ENCODE measurements at regions not wholly inside any gene's neighbourhood (a gene's known extent, or its start where the extent isn't known, plus 50 kb on each side); places are given as distances from the start of the nearest gene placed in this dataset.

DNA sequence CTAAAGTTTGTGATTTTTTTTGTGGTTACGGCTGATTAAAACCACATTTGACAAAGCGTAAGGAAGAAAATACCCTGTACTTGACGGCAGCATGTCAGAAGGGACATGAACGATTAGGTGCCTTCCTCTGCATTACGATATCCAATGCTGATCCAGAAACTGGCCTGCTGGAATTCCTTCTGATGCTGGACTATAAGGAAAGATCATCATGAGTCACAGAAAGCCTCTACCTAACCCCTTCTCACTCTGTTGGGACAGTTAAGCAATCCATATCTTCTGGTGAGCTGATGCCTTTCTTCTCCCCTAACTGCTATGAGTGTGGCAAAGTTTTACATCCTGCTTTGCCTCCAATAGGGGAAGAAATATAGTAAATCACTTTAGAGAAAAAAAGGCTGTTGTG lies 78.4 kb upstream of the PAPPA start:
- TF ChIP-seq, protein P1, sequence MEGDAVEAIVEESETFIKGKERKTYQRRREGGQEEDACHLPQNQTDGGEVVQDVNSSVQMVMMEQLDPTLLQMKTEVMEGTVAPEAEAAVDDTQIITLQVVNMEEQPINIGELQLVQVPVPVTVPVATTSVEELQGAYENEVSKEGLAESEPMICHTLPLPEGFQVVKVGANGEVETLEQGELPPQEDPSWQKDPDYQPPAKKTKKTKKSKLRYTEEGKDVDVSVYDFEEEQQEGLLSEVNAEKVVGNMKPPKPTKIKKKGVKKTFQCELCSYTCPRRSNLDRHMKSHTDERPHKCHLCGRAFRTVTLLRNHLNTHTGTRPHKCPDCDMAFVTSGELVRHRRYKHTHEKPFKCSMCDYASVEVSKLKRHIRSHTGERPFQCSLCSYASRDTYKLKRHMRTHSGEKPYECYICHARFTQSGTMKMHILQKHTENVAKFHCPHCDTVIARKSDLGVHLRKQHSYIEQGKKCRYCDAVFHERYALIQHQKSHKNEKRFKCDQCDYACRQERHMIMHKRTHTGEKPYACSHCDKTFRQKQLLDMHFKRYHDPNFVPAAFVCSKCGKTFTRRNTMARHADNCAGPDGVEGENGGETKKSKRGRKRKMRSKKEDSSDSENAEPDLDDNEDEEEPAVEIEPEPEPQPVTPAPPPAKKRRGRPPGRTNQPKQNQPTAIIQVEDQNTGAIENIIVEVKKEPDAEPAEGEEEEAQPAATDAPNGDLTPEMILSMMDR (IDR thresholded peaks at IDR 0.05; ENCODE audit: insufficient read depth, low read length, poor library complexity, severe bottlenecking): no peak
- no peak for TF ChIP-seq EZH2phosphoT487 (conservative IDR thresholded peaks at IDR 0.05; ENCODE audit: low read length)
